Nephron progenitor cell (in vitro differentiated cells): ENCODE measurements at regions not wholly inside any gene's neighbourhood (a gene's known extent, or its start where the extent isn't known, plus 50 kb on each side); places are given as distances from the start of the nearest gene placed in this dataset.

Source experiments
- DNase-seq: peaks from one replicate; pipeline ENCODE4 v3.0.0; 2021
- H3K27ac Mint-ChIP-seq: 2 replicates; pipeline ENCODE4 v1.8.0; 2021; ENCODE audit warnings: mild to moderate bottlenecking, moderate library complexity, mixed read lengths
- H3K27me3 Mint-ChIP-seq: 2 replicates; pipeline ENCODE4 v1.8.0; 2021; ENCODE audit warnings: mild to moderate bottlenecking, low read depth, mixed read lengths; ENCODE audit not compliant: poor library complexity
- H3K36me3 Mint-ChIP-seq: 2 replicates; pipeline ENCODE4 v1.8.0; 2021; ENCODE audit warnings: low read depth, mixed read lengths
- H3K4me1 Mint-ChIP-seq: 2 replicates; pipeline ENCODE4 v1.8.0; 2021; ENCODE audit warnings: mixed read lengths
- H3K4me3 Mint-ChIP-seq: 2 replicates; pipeline ENCODE4 v1.8.0; 2021; ENCODE audit warnings: mild to moderate bottlenecking, moderate library complexity, mixed read lengths
- H3K9me3 Mint-ChIP-seq: 2 replicates; pipeline ENCODE4 v1.8.0; 2021; ENCODE audit warnings: mild to moderate bottlenecking, moderate library complexity, mixed read lengths
- TF ChIP-seq, protein P1 (sequence below): fragments of 200-600 bp; sonication (generic); IDR thresholded peaks from 2 replicates; pipeline ENCODE4 v1.5.0; 2021; ENCODE audit warnings: antibody characterized with exemption

DNA sequence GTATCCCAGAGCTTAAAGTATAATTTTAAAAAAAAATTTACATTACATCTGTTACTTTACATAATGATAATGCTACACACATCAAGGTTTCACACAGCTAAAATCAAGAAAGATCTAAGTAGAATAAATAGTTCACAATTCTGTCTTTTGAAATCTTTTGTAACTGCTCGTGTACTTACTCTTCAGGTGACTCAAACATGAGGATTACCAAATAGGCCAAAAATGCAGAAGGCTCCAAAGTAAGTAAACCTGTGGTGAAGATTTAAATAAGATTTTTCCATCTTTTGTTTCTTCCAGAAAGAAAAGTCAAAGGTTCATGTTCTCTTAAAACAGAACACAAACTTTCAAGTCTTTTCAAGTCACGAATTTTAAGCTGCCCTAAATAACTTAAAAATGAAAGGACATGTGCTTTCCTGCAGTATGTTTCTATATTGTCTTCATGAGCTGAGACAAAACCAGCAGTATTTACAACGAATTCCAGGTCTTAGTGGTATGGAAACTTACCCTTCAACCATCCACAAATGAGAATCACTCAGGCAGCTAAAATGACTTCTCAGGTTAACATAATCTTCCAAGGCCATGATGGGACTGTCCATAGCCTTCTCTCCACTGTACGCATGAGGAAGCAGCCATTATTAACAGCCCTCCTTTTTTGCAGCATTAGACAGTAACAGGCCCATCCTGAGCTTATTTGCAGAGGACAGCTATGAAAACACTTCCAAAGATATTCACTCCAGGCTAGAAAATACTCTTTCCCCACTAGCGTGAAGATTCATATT lies 172.8 kb upstream of the EDNRA start:
- H3K4me1 Mint-ChIP-seq = peaks cover 52% of the 10 kb centered on the region
- TF ChIP-seq, protein P1, sequence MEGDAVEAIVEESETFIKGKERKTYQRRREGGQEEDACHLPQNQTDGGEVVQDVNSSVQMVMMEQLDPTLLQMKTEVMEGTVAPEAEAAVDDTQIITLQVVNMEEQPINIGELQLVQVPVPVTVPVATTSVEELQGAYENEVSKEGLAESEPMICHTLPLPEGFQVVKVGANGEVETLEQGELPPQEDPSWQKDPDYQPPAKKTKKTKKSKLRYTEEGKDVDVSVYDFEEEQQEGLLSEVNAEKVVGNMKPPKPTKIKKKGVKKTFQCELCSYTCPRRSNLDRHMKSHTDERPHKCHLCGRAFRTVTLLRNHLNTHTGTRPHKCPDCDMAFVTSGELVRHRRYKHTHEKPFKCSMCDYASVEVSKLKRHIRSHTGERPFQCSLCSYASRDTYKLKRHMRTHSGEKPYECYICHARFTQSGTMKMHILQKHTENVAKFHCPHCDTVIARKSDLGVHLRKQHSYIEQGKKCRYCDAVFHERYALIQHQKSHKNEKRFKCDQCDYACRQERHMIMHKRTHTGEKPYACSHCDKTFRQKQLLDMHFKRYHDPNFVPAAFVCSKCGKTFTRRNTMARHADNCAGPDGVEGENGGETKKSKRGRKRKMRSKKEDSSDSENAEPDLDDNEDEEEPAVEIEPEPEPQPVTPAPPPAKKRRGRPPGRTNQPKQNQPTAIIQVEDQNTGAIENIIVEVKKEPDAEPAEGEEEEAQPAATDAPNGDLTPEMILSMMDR = no peak
- no peak for DNase-seq
- peaks cover 8% of the 10 kb centered on the region for H3K9me3 Mint-ChIP-seq
- no peaks in the 10 kb centered on the region for H3K36me3 Mint-ChIP-seq
- no peak overlapping the region for H3K4me3 Mint-ChIP-seq
- H3K27me3 Mint-ChIP-seq = peaks cover 10% of the 10 kb centered on the region
- H3K27ac Mint-ChIP-seq = peak overlapping the region; percentile 83

DNA sequence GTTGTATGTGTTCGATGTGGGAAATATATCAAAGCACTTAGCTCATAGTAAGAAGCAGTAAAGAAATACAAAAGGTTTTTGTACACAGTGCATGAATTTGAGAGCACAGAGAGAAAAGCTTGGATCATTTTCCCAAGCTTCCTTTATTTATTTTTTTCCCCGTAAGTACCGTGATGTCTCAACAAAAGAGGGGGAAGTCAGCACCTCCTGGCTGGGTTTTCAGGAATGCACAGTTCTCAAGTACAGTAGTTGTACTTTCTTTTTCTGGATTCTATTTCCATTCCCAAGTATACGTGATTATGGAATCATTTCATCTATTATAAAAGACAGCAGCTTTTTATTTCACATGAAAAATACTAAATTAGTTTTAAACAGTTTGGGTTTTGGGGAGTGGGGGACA lies 171.5 kb upstream of the EDNRA start:
- no peak overlapping the region for H3K4me3 Mint-ChIP-seq
- DNase-seq = no peak
- no peak overlapping the region for H3K27ac Mint-ChIP-seq
- peaks cover 62% of the 10 kb centered on the region for H3K4me1 Mint-ChIP-seq
- peaks cover 8% of the 10 kb centered on the region for H3K9me3 Mint-ChIP-seq
- TF ChIP-seq, protein P1 = no peak
- H3K36me3 Mint-ChIP-seq = no peaks in the 10 kb centered on the region
- peaks cover 10% of the 10 kb centered on the region for H3K27me3 Mint-ChIP-seq

DNA sequence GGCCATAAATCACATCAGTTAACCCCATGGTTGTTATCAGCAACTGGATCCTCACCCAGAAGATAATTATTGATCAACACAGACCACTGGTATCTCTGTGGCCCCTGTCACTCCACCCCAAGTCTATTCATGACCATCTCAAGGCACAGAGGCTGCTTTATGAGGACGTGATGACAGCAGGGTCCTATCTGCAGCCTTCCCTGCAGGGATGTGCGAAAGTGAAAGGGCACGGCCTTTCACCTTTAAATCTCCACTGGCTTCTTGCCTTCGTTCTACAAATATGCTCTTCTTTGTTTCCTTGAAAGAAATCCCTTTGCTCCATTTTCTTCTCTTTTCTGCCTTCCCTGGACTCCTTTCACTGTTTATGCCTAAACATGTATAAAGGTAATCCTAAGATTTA lies 170.6 kb upstream of the EDNRA start:
- no peak overlapping the region for H3K4me3 Mint-ChIP-seq
- DNase-seq = no peak
- peak overlapping the region; percentile 14 for H3K27ac Mint-ChIP-seq
- no peaks in the 10 kb centered on the region for H3K36me3 Mint-ChIP-seq
- peaks cover 10% of the 10 kb centered on the region for H3K27me3 Mint-ChIP-seq
- peaks cover 8% of the 10 kb centered on the region for H3K9me3 Mint-ChIP-seq
- TF ChIP-seq, protein P1 = no peak
- H3K4me1 Mint-ChIP-seq = peaks cover 69% of the 10 kb centered on the region

DNA sequence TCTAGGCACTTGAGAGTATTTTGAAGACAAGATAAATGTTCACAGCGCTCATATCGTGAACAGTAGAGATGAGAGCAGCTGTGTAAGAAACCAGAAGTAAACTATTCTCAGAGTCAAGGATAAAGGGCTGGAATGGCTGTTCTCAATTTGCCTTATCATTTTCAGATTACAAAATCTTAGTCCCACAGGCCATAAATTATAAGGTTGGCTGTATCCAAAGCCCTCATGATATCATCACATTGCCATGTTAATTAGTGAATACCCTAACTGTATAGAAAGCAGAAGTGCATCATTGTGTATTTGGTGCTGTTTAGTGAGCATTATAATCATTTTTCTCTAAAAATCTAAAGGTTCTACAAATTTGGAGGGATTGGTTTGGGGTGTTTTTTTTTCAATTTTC lies 168.9 kb upstream of the EDNRA start:
- H3K27ac Mint-ChIP-seq = peak overlapping the region; percentile 97
- H3K36me3 Mint-ChIP-seq = no peaks in the 10 kb centered on the region
- TF ChIP-seq, protein P1 = no peak
- DNase-seq = no peak
- peaks cover 82% of the 10 kb centered on the region for H3K4me1 Mint-ChIP-seq
- H3K4me3 Mint-ChIP-seq = no peak overlapping the region
- peaks cover 2% of the 10 kb centered on the region for H3K9me3 Mint-ChIP-seq
- H3K27me3 Mint-ChIP-seq = peaks cover 4% of the 10 kb centered on the region

DNA sequence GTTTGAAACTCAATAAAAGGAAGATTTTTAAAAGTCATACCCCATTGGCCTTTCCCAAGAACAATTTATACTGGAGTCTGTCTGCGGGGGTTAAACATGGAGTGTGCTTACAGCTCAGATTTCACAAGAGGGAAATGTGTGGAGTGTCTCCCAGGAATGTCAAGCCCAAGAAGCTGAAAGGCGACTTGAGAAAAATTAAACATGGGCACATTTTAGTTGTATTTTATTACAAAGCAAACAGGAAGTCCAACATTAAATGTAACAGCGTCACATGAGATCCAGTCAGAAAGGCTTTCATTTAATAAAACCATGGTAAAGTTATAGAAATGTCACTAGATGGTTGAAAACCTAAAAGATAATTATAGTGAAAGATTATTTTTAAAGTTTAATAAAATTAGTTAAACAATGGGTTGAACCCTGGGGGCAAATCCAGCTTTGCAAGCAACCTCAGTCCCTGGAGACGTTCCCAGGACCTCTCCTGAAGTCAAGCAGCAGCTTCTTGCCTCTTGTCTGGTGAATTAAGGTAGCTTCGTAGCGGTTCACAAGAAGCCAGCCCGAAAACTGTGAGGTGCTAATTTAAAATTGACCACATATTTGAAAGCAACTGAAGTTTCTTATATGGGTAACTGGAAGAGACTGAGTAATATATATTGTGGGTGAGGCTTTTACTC lies 168.4 kb upstream of the EDNRA start:
- no peak for DNase-seq
- H3K9me3 Mint-ChIP-seq = no peaks in the 10 kb centered on the region
- H3K36me3 Mint-ChIP-seq = no peaks in the 10 kb centered on the region
- peak overlapping the region; percentile 97 for H3K27ac Mint-ChIP-seq
- no peak overlapping the region for H3K4me3 Mint-ChIP-seq
- TF ChIP-seq, protein P1 = no peak
- peaks cover 85% of the 10 kb centered on the region for H3K4me1 Mint-ChIP-seq
- peaks cover 4% of the 10 kb centered on the region for H3K27me3 Mint-ChIP-seq
